Fibroblast of pulmonary artery (primary cell): ENCODE measurements at regions not wholly inside any gene's neighbourhood (a gene's known extent, or its start where the extent isn't known, plus 50 kb on each side); places are given as distances from the start of the nearest gene placed in this dataset.

Experiments used
- DNase-seq: peaks from one replicate; pipeline ENCODE4 v3.0.0-alpha.2; 2010; ENCODE audit warnings: low read depth
- H3K4me3 ChIP-seq: replicated peaks from 2 replicates; pipeline ENCODE4 v1.5.1; 2011; ENCODE audit warnings: low read depth, mild to moderate bottlenecking, control low read depth, low read length, moderate library complexity
- TF ChIP-seq, protein P1 (sequence below): IDR thresholded peaks from 2 replicates; pipeline ENCODE4 v1.5.1; 2011; ENCODE audit warnings: mild to moderate bottlenecking, control low read depth, low read length, inconsistent platforms; ENCODE audit errors: missing control alignments

DNA sequence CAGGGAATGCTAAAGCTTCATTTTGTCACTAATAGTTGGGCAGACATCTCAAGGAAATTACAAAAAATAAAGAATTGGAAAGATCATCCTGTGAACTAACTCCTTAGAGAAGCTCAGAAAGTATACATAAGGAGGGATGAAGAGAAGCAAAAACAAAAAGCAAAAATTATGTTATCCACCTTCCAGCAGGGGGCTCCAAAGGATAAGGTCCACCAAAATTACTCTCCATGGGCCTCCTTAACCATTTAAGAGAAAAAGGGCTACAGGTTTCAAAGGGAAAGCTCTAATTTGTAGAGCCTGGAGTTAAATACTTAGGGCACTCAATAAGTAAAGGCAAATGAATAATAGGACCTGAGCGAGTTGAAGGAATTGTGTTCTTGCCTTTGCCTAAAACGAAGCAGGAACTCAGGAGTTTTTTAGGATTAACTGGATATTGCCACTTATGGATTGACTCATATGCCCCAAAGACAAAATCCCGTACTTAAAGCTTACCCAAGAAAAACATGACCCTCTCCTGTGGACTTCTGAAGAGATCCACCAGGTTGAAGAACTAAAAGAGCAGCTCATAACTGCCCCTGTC lies 1167.9 kb downstream of the DSC3 start:
- no peak overlapping the region for H3K4me3 ChIP-seq
- DNase-seq = peak; percentile 66
- TF ChIP-seq, protein P1, sequence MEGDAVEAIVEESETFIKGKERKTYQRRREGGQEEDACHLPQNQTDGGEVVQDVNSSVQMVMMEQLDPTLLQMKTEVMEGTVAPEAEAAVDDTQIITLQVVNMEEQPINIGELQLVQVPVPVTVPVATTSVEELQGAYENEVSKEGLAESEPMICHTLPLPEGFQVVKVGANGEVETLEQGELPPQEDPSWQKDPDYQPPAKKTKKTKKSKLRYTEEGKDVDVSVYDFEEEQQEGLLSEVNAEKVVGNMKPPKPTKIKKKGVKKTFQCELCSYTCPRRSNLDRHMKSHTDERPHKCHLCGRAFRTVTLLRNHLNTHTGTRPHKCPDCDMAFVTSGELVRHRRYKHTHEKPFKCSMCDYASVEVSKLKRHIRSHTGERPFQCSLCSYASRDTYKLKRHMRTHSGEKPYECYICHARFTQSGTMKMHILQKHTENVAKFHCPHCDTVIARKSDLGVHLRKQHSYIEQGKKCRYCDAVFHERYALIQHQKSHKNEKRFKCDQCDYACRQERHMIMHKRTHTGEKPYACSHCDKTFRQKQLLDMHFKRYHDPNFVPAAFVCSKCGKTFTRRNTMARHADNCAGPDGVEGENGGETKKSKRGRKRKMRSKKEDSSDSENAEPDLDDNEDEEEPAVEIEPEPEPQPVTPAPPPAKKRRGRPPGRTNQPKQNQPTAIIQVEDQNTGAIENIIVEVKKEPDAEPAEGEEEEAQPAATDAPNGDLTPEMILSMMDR = peak; percentile 56

DNA sequence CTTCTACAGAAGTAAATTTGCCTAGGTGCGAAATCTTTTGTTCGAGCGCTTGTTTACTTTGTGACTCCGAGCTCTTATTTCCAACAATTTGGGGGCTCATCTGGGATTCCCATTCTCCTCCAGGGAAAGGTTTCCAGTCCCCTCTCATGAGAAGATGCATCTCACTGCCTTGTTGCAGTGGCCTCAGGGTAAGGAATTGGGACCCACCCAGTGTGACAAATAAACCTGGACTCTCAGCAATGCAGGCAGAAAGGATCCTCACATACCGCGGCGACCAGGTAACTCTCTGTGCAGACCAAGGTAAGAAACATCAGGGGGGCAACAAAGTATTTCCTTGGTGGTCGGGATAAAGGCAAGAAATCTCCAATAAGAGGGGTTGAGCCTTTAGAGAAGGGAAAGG lies 1169.3 kb downstream of the DSC3 start:
- H3K4me3 ChIP-seq = no peak overlapping the region
- DNase-seq = no peak
- TF ChIP-seq, protein P1 = no peak

DNA sequence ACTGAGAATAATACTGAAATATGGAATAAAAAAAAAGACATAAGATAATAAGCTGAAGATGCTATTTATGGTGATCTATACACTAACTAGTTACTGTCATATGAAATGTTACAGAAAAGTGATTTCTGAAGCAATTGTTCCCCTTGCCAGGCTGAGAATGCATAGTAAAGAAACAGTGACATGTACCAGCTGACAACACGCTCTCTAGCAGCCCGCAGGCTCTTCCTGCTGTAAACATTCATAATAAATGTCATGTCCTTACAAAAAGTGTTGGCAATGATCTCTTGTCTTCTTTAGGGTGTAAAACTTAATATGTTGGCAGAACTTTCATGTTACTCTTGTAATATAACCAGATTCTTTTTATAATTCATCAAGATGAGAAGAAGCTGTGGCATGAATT lies 1171.3 kb downstream of the DSC3 start:
- TF ChIP-seq, protein P1 = no peak
- no peak for DNase-seq
- no peak overlapping the region for H3K4me3 ChIP-seq

DNA sequence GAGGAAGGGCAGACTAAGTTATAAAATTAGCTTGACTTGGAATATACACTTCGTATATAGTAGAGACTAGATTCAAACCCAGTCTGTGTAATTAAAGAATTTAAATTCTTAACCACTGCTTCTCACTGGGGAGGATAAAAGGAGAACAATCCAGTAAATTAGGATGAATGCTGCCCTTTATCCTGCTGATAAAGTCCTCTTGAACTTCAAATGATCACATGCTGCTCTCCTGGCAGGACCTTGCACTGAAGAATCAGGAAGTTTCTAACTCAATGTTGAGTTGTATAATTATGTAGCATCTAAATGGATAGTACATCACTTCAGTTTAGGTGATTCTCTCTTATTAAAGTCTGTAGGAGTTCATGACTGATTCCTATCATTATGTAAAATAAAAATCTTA lies 1179.7 kb downstream of the DSC3 start:
- no peak for DNase-seq
- H3K4me3 ChIP-seq = no peak overlapping the region
- TF ChIP-seq, protein P1 = no peak

DNA sequence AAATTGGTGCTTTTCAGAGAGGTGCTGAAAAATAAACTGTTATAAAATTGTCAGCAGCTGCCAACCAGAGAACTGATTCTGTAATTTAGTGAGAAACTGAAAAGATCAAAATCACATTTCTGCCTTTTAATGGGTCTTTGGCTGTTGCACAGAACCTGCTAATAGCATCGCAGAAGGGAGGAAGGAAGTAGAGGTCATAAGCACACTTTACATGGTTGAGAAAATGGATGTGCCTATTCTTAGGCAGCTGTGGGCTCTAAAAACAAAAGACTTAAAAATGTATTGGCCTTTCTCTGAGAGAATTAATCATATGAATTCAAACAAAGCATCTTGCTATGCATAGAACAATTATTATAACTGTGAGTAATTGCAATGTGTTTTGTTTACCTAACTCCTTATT lies 1186.9 kb downstream of the DSC3 start:
- no peak for DNase-seq
- H3K4me3 ChIP-seq = no peak overlapping the region
- TF ChIP-seq, protein P1 = no peak

DNA sequence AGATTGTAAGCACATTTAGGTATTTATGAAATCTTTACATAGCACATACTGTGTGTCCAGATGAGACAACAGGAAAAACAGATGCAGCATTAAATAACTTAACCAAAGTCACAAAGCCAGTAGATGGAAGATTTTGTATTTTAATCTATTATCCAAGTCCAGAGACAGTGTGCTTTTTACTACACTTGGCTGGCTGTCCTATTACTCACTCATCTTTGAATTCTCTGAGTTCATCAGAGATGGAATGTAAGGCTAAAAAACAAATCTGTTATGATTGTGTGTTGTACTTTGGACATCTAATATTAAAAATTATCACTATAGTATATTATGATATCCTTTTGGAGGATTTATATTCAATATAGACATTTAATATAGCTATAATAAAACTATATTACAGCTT lies 1189.4 kb downstream of the DSC3 start:
- no peak overlapping the region for H3K4me3 ChIP-seq
- TF ChIP-seq, protein P1 = no peak
- peak; percentile 7 for DNase-seq

DNA sequence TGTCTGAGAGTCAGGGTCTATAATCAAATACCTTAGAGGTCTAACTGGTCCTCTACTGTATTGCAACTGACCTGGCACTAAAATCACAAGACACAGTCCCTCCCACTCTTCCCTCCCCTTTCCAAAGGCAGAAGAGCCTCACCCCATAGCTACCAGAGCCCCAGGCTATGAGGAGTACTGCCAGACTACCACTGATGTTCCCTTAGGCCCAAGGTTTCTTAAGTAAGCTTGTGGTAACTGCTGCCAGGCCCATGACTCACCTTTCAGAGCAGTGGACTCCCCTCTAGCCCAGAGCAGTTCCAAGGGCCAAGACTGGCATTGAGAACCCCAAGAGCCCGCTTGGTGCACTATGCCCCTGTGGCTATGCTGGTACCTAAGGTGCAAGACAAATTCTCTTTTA lies 1193.4 kb downstream of the DSC3 start:
- peak; percentile 3 for DNase-seq
- TF ChIP-seq, protein P1 = no peak
- H3K4me3 ChIP-seq = no peak overlapping the region
